ENCODE measurements at regions not wholly inside any gene's neighbourhood (a gene's known extent, or its start where the extent isn't known, plus 50 kb on each side); places are given as distances from the start of the nearest gene placed in this dataset.
"Not testable (repeated sequence)": the region's sequence is repeated elsewhere in the genome, so short reads cannot be mapped to it uniquely, and the experiment has no call there.

DNA sequence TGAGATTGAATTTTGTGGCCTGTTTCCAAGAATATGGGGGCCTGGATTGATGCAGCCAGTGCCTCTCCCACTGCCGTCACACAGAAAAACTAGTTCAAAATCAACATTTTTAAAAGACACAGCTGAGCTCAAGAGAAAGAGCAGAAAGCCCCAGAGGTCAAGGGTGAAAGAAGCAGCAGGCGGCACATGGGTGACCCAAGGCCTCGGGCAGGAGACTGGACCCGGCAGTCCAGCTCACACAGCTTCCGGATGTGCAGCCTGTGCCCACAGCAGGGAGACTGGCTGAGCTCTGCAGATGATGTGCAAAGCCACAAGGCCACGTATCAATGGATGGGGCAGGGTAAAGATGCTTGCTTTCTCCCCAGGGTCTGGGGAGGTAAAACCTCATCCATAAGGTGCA is 50.4 kb upstream of the RNF32 start:
- DNase-seq, result no peak

DNA sequence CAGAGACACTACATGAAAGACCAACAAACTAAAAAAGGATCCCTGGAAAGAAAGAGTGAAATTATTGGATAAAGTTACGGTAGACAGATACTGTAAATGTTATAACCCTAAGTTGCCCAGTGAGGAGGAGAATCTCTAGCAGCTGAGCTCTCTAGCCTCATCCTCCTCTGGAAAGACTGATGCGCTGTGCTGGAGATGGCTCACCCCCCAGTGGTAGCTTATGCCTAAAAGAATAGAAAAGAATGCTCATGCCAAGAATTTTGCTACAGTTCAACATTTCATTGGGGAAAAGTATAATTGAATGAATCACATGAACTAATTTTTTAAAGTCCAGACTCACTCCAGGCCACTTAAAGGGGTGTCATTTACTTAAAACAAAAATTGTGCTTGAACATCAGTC is 50.8 kb upstream of the RNF32 start:
- no peak for DNase-seq

DNA sequence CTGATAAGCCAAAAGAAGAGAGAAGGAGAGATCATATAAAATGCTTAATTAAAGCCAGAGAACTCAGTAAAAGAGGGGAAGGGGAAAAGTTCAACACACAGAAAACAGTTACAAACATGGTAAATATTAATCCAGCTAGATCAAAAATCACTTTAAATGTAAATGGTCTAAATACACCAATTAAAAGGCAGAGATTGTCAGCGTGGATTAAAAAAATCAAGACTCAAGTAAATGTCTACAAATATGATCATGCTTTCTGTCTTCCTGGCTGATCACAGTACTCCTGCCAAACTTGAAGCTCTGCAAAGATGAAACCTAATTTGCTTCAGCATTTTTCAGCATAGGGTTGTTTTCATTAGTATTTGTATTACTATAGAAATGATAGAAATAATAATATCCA is 54.6 kb upstream of the RNF32 start:
- no peak for DNase-seq

DNA sequence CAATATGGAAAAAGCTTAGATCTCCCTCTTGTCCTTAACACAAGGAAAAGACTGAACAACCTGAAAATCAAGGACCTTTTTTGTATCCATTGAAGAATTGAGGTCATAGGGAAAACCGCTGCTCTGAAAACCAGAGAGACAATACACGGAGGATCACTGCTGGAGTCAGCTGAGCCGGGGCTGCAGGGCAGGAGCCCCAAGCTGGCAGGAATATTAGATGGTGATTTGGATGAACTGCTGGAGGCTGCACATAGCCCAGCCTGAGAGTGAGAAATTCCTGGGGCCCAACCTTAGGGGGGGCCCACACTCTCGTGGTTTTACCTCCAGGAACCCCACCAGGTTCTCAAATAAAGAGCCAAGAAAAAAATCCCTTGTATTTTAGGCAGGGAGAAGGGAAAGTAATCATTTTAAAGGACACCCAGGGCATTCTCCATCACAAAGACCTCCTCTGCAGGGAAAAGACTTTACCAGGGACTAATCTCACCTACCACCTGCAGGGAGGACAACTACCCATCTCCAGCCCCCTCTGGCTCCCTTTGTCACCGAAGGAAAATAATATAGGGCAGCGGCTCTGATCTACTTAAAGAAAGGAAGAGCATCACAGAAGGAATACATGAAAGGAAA is 55.4 kb upstream of the RNF32 start:
- DNase-seq, result no peak

DNA sequence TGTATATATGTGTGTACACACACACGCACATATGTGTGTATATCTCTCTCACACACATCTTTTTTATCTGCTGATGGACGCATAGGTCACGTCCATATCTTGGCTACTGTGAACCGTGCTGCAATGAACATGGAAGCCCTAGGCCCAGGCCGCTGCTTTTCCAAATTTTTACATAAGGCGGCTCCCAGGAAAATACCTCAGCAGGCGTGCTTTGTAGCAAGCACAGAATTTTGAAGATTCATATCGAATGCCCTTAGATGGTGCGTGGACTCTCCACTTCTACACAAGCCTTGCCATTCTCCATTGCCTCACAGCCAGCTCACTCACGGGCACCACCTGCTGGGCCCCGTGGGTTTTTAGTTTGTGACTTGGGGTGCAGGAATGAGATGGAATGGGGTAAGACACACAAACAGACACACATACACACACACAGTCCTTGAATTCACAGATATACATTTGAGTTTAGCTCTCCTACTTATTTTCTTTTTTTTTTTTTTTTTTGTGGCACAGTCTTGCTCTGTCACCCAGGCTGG is 57.9 kb upstream of the RNF32 start:
- DNase-seq, result no peak

DNA sequence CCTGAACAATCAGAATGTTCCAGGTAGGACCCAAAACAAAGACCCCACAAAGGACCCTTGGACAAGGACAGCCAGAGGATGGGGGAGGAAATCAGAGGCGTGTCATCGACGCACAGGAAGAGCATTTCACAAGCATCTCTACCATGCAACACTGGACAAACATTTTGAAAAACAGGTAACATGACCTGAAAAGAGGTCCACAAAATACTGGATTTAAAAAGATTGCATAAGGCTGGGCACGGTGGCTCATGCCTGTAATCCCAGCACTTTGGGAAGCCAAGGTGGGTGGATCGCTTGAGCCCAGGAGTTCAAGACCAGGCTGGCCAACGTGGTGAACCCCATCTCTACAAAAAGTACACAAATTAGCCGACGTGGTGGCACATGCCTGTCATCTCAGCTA is 60.5 kb upstream of the RNF32 start:
- DNase-seq, result no peak

DNA sequence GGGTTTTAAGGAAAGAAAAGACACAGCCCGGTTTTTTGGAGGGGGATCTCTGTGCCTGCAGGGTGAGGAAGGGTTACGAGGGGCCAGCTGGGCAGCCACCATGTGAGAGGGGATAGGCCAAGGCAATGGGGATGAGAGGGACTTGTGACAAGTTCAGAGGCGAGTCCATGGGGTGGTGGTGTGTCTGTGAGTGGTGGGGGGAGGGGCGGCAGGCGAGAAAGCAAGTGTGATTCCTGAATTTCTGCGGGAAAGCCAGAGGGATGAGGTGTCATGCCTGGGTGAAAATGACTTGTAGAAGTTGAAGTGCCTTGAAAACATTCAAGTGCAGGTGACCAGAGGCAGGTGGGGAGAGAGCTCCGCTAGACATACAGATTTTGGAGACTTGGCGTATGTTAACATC is 61.0 kb upstream of the RNF32 start:
- no peak for DNase-seq

DNA sequence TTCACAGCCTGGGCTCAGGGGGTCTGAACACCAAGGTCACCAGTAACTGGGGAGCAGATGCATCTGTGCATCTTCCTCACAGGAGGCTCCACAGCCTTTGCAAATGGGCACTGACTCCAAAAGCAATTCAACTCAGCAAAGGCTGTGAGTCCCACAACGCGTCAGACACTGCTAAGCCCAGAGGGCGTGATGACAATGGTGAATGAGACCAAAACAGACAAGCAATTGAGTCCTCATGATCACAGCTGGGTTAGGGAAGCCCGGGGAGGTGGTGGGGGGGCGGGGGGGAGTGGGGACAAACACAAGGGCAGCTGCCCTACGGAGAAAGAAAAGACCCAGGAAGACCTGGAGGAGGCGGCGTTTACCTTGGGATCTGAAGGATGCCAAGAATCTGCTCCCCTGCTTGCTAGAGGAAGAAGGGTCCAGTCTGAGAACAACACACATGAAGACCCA is 61.6 kb upstream of the RNF32 start:
- no peak for DNase-seq

DNA sequence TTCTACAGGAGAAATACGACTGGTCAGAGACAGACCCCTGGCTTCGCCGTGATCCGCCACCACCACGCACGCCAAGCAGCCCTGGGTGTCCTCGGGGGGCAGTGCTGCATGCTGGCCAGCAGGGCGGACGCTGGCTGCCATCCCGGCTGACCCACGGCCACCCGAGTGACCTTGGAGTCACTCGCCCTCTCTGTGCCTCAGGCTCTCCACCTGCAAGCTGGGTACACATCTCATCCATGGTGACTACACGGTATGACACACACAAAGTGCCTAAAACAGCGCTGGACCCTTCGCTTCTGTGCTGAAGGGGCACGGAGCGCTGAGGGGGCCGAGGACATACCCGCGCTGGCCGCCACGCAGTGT is 62.0 kb upstream of the RNF32 start:
- no peak for DNase-seq

DNA sequence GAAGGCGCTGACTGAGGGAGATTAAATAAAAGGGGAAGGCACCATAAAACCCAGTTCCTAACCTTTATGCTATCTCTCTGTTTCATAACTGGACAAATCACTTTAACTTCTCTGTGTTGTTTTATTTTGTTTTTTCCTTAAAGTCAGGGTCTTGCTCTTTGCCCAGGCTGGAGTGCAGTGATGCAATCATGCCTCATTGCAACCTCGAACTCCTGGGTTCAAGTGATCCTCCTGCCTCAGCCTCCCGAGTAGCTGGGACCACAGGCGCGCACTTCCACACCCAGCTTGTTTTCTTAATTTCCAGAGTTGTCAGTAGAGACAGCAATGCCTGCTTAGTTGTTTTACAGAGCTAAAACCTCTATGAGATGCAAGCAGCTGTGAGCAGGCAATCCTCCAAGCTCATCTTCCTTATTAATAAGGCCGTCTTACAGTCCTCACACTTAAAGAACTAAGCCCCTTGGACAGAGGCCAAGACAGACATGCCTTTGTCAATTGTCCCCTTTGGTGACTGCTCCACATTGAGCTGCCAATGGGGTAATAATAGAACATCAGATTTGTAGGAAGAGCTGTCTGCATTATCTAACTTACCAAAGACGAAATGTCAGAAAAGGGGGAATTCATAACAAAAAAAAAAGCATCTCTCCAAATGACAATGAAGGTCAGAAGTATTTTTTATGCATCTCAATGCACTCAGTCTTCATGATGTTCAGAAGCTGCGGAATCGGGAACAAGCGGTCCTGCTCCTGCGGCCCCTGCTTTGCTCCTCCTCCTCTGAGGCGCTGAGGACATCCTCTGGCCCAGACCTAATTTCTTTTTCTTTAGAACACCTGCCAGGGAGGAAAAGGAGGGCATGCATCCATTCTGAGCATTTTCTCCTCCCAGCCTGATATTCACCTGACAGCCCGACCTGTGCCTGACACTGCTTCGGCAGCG is 62.7 kb upstream of the RNF32 start:
- peak; percentile 50 to 75 for DNase-seq

DNA sequence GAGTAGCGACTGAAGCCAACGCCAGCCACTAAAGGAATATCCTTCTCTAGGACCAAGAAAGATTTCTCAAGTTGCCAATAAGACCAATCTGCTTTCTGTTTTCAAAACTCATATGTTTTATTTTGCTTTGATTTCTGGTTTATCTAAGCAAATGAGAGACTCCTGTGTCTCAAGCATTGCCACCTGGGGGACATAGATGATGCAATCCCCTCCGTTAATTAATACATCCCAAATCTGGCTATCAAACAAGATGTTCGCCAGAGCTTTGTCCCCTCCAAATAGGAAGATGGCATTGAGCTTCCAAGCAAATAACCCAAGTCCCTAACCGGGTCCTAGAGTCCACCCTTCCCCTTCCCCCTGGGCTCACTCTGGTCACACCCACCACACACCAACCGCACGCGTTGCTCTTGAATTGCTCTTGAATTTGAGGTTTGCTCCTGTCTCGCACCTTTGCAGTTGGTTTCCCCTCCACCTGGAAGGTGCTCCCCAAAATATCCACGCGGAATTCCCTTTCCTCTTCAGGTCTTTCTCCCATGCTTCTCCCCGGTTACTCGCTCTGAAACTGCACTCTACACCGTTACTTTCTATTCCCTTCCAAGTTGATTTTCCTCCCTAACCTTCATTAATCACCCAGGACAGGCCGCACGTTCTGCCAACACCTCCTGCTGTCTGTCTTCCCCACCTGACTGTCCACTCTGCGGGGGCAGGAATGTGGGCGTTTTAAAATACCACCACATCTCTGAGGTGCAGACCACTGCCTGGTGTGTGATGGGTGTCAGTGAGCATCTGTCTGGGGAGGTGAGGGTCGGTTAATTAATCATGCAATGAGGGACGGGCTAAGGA is 64.1 kb upstream of the RNF32 start:
- DNase-seq, result no peak

DNA sequence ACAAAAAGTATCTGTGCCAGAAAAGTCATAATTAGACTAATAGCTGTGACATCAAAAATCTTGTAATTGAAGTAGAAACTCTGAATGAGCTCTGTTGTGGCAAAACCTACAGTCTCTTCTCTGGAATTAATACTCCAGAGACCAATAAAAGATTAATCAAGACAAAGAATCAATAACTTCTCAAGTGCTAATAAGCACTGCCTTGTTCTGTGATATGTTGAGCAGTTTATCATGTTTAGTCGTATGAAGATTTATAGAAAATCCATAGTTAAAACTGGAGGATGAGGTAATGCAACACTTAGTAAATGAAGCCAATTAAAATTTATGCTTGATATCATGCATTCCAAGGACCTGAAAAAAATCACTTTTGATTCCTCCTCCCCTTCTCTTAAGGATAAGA is 72.3 kb upstream of the RNF32 start:
- DNase-seq, result no peak

DNA sequence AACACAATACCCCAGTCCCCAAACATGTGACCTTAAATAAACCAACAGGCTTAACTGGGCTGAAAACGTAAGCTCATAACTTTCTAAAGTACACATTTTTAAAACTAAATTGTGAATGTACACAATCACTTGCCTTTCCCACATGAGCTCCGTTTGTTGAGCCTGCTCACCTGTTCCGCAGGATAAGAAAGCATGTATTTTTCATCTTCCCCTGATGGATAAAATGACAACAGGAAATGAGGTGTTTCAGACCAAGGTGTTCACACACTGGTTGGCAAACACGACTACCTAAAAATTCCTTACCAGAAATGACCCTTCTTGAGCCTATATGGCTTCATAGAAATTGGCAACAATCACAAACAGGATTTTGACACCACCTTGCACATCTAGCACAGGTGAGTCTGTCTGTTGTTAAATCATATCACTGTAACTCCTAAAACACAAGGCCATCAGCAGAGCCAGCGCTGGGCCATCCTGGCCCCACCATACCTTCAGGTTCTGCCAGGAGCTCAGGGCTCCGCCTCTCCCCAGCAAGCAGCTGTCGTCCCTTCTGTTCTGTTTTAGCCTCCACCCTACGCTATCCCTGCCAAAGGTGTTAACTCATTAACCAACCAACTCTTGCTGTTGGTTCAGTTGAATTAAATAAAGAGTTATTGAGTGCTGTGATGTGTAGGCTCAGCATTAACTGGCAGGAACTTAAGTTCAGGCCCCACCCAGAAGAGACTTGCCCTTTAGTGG is 73.6 kb upstream of the RNF32 start:
- peak; percentile 21 to 60 for DNase-seq

DNA sequence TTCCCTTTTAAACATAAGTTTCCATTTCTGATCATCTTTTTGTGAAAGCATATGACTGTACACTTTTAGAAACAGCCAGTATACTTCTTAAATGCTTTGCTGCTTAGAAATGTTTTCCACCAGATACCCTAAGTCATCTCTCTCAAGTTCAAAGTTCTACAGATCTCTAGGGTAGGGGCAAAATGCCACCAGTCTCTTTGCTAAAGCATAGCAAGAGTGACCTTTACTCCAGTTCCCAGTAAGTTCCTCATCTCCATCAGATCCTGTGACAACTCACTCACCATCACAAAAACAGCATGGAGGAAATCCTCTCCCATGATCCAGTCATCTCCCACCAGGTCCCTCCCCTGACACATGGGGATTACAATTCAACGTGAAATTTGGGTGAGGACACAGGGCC is 75.6 kb upstream of the RNF32 start:
- not testable (repeated sequence) for DNase-seq

DNA sequence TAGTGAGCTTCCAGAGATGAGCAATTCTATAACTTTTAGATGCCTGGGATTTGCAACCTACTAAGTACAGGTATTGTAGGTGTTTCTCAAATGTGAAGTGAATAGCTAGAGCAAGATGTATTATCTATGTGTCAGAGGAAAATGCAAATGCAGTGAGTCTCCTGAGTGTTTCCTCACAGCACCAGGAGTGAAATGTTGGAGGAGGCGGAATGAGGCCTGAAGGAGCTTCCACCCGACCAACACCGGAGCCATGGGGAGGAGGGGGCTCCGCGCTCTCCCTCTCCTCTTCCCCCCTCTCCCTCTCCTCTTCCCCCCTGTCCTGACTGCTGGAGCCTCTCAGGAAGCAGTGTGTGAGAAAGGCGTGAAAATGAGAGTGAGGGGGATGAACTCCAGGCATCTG is 79.9 kb upstream of the RNF32 start:
- DNase-seq, result no peak

DNA sequence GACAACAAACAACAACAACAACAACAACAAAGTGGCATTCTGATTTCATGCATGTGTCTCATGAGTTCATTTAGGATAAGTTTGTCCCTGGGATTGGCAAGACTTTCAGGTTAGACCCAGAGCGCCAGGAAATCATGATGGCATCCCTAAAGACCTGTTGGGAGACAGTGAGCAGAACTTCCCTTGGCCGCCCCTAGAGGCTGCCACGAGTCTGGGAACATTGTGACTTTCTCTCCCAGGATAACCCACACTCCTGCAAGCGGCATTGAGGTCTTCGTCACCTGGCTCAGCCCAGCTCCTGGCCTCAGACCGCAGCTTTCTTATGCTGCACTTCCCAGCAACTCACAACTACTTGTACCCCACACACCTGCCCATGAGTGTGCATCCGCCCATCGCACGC is 80.5 kb upstream of the RNF32 start:
- DNase-seq, result peak in 1 of 2 experiments; percentile 24

DNA sequence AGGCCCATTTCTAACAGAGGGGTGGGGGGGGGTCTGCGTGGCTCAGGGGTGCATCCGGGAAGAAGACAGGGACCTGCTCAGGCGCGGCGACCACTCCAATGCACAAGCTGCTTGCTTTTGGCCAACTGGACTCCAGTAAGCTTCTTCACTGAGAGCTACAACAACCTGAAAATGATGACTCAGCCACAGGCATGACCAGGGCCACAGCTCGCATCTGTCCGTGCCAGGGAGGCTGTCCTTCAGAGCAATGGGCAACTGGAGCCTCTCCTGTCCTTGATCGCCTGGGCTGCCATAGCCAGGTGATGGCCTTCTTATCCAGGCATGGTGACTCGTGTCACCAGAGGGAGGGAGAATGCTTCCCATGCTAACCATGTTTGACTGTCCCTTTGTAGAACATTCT is 81.6 kb upstream of the RNF32 start:
- DNase-seq, result no peak

DNA sequence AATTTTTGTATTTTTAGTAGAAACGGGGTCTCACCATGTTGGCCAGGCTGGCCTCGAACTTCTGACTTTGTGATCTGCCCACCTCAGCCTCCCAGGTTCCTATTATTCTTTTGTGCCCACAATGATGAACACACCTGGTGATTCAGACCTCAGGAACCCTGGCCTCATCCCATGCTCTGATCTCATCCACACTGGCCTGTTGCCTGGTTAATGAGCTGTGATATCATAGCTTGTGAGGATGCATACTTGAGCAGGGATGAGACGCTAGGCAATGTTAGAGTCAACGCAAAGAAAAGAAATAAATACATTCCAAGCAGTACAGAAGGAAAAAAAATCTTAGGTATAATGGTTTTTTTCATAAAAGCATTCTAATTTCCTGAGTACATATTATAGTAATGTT is 82.4 kb upstream of the RNF32 start:
- DNase-seq, result no peak

DNA sequence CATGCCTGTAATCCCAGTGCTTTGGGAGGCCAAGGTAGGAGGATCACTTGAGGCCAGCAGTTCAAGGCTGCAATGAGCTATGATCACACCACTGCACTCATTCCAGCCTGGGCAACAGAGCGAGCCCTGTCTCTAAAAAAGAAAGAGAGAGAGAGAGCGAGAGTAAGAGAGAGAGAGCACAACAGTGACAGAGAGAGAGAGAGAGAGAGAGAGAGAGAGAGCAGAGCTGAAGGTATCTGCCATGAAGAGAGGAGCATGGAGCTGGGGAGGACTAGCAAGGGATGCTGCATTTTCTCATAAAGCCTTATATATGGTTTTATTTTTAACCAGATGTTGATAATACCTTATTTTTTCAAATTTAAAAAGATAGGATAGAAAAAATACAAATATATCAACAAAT is 84.5 kb upstream of the RNF32 start:
- DNase-seq, result no peak

DNA sequence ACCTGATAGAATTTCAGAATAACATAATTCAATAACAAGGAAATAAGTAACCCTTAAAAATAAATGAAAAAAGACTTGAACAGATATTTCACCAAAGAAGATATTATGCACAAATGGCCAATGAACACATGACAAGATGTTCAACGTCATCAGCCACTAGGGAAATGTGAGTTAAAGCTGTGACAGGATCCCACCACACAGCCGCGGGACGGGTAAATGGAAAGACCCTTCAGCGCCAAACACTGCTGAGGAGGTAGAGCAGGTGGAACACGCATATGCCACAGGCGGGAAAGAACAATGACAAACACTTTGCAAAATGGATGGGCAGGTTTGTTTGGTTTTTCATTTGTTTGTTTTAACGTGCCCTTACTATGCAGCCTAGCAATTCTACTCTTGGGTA is 86.1 kb upstream of the RNF32 start:
- DNase-seq, result no peak

DNA sequence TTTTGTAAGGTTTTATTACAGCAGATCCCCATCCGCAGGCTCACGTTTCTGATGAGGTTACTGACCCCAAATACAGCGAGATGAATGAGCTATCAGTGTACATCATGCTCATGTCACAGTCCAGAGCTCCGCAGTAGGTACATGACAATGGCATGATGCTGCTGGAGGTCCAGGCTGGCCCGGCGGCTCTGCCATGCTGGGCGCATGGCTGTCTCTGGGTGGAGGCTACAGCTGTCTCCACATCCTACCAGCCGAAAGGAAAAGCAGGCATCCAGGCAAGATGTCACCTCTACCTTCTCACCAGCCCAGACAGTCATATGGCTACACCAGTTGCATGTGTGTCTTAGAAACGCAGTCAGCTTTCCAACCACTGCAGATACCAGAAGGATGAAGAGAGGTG is 90.9 kb upstream of the RNF32 start:
- no peak for DNase-seq

DNA sequence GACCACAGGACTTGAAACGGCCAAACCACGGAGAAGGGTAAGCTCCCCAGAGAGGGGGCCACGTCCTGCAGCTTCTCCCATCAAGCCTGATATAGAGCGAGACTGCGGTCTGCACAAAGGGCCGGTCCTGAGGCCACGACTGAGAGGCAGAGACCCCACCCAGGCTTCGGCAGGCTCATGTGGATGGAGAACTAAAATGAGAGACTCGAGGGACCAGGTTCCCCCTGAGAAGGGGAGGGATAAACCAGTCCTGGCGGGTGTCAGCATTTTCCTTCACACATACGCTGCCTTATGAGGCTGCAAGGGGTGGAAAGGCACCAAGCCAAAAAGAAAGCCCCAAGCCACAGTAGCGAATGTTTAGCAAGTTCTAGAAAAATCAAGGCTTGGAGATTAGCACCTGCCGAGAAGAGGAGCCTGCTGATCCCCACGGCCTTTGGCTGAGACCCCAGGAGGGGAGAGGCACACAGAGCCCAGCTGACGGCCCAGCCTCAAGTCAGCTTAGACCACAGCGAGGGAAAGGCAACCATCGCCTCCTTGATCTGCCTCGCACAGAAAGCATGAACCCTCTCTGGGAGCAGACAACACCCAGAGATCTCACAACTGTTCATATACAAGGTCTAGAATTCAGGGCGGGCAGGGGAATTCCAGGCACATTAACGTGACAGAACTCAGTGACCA is 92.6 kb upstream of the RNF32 start:
- DNase-seq, result no peak
